22Rv1 (cell line): ENCODE measurements at regions not wholly inside any gene's neighbourhood (a gene's known extent, or its start where the extent isn't known, plus 50 kb on each side); places are given as distances from the start of the nearest gene placed in this dataset.

ENCODE experiments used
- ZFX ChIP-seq: fragments of 450-650 bp; IDR thresholded peaks from 2 replicates; pipeline ENCODE4 v1.6.1; 2017; ENCODE audit warnings: antibody characterized with exemption, borderline replicate concordance
- TF ChIP-seq, protein P1 (sequence below): fragments of 450-650 bp; IDR thresholded peaks from 2 replicates; pipeline ENCODE4 v1.5.1; 2017; ENCODE audit warnings: mild to moderate bottlenecking

GRCh38 chr2:176789751-176790150, 422.8 kb upstream of the HNRNPA3 start:
- TF ChIP-seq, protein P1, sequence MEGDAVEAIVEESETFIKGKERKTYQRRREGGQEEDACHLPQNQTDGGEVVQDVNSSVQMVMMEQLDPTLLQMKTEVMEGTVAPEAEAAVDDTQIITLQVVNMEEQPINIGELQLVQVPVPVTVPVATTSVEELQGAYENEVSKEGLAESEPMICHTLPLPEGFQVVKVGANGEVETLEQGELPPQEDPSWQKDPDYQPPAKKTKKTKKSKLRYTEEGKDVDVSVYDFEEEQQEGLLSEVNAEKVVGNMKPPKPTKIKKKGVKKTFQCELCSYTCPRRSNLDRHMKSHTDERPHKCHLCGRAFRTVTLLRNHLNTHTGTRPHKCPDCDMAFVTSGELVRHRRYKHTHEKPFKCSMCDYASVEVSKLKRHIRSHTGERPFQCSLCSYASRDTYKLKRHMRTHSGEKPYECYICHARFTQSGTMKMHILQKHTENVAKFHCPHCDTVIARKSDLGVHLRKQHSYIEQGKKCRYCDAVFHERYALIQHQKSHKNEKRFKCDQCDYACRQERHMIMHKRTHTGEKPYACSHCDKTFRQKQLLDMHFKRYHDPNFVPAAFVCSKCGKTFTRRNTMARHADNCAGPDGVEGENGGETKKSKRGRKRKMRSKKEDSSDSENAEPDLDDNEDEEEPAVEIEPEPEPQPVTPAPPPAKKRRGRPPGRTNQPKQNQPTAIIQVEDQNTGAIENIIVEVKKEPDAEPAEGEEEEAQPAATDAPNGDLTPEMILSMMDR: no peak
- TF ChIP-seq ZFX: no peak
